ENCODE measurements at regions not wholly inside any gene's neighbourhood (a gene's known extent, or its start where the extent isn't known, plus 50 kb on each side); places are given as distances from the start of the nearest gene placed in this dataset.

DNA sequence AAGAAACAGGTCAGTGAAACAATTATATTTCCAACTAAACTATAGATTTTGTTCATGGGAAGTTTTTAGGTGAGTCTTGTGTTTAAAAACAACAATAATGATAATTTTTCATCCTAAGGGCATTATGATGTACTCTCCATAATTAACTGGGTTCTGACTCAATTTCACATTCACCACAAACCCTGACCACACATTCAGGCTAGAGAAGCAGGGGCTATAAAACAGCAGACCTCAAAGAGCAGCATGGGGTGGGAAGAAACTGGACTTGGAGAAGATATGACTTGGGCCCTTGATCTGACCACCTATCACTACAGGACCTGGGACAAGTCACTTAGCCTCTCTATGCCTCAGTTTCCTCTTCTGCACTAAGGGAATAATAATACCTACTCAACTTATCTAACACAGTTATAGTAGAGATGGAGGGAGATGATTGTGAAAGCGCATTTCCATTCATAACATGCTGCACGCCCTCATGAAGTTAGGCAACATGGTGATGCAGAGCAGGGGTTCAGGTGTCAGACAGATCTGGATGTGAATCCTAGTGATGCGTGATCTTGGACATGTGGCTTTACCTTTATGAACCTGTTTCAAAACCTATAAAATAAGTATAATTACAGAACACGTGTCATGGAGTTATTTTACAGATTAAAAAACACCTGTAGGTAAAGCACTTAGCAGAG is 63.0 kb upstream of the ACP3 start:
- TF ChIP-seq POLR2A (IDR thresholded peaks at IDR 0.05; ENCODE audit: low read length) = no peak
- TF ChIP-seq CTCF (IDR thresholded peaks at IDR 0.05) = no peak

Data from A549 (cell line).